Tibial artery (tissue), 4 donors: ENCODE measurements at regions not wholly inside any gene's neighbourhood (a gene's known extent, or its start where the extent isn't known, plus 50 kb on each side); places are given as distances from the start of the nearest gene placed in this dataset.

Experiments
- DNase-seq, 2 donors: peaks; one replicate each; pipeline ENCODE4 v3.0.0-alpha.2; 2019
- H3K27ac ChIP-seq, 2 donors: fragments of 200-600 bp; sonication (generic) in 1 of 2; 1 replicate in 1 of 2; 2 replicates in 1 of 2; pipeline ENCODE4 v1.5.1; 2018 to 2019; ENCODE audit warnings: mild to moderate bottlenecking in 1 of 2
- H3K27me3 ChIP-seq, 2 donors: fragments of 200-600 bp; sonication (generic) in 1 of 2; one replicate each; pipeline versions ENCODE4 v1.5.1 to v1.6.0; 2016 to 2019
- H3K36me3 ChIP-seq, 3 donors: fragments of 200-600 bp; sonication (generic) in 2 of 3; one replicate each; pipeline ENCODE4 v1.5.1; 2016 to 2019; ENCODE audit warnings: mild to moderate bottlenecking in 2 of 3
- H3K4me1 ChIP-seq, 4 donors: fragments of 200-600 bp; sonication (generic) in 2 of 4; 1 replicate in 3 of 4; 2 replicates in 1 of 4; pipeline ENCODE4 v1.5.1; 2016 to 2019
- H3K4me3 ChIP-seq, 2 donors: fragments of 200-600 bp; sonication (generic) in 1 of 2; 1 replicate in 1 of 2; 2 replicates in 1 of 2; pipeline ENCODE4 v1.5.1; 2018 to 2019; ENCODE audit warnings: mild to moderate bottlenecking in 2 of 2
- H3K9me3 ChIP-seq, 3 donors: fragments of 200-600 bp; sonication (generic) in 1 of 3; one replicate each; pipeline ENCODE4 v1.5.1; 2016 to 2019
- CTCF ChIP-seq, 2 experiments: fragments of 200-600 bp in 1 of 2; fragments of 450-650 bp in 1 of 2; IDR thresholded peaks; one replicate each; pipeline ENCODE4 v1.5.1; 2017 to 2019; ENCODE audit warnings: antibody characterized with exemption in 2 of 2, mild to moderate bottlenecking in 1 of 2, moderate library complexity in 1 of 2
- intact Hi-C: fragments of 100-400 bp; cut with DNase I; formaldehyde crosslinking; loops from one replicate; pipeline ENCODE4 v1.15.0; 2023; ENCODE audit warnings: low total_unique reads

- Histone ChIP-seq H3K9me3 (no peaks in the 10 kb centered on the region), H3K4me1 (no peaks in the 10 kb centered on the region), H3K36me3 (no peaks in the 10 kb centered on the region), H3K27ac (no peak overlapping the region), H3K4me3 (no peak overlapping the region), H3K27me3 (no peaks in the 10 kb centered on the region)
- intact Hi-C loops, result no loop called here
- no peak for DNase-seq
- TF ChIP-seq CTCF (IDR thresholded peaks at IDR 0.05), result no peak
Measured at GRCh38 chr9:80615964-80616363, 1044.2 kb downstream of the TLE4 start.

DNA sequence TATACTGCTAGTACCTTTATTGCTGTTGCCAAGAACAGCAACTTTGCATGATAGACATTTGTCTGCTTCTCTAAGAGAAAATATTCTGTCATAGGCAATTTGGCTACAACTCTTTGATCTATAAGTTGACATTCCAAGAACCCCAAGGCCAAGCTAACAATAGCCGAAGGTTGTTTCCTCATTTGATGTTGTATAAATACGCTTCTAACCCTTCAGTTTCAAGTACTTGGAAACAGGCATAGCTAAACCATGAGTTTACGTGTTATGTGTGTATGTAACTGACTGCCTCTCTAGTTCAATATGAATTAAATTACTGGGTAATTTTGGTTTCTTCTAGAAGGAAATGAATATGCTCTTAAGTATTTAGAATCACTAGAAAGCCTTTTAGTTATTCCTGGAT is 1034.0 kb downstream of the TLE4 start:
- no peak overlapping the region for H3K4me3 ChIP-seq
- H3K9me3 ChIP-seq, result no peaks in the 10 kb centered on the region
- no peaks in the 10 kb centered on the region for H3K36me3 ChIP-seq
- no peaks in the 10 kb centered on the region for H3K27me3 ChIP-seq
- H3K27ac ChIP-seq, result no peak overlapping the region
- no peak for DNase-seq
- intact Hi-C loops, result no loop called here
- no peaks in the 10 kb centered on the region for H3K4me1 ChIP-seq
- no peak for TF ChIP-seq CTCF (IDR thresholded peaks at IDR 0.05)

DNA sequence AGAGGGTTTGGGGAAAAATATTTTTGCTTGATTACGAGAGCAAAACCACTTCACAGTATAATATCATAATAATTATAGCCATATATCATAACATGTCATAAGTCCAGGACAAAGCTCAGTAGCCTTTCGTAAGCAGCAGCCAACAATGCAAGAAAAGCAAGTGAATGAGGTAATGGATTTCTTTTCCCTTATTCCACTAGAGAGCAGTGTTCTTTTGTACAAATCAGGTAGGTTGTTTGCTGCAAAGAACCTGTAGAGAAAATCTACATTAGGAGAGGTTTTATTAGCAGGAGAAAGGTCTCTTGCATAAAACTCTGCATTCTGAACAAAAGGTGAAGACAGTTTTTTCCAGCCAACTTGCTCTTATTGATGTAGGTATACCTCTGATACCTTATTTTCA is 1033.4 kb downstream of the TLE4 start:
- no peak for DNase-seq
- Histone ChIP-seq H3K4me1 (no peaks in the 10 kb centered on the region), H3K27ac (no peak overlapping the region), H3K27me3 (no peaks in the 10 kb centered on the region), H3K36me3 (no peaks in the 10 kb centered on the region), H3K4me3 (no peak overlapping the region), H3K9me3 (no peaks in the 10 kb centered on the region)
- peak in 1 of 2 experiments; percentile 23 for TF ChIP-seq CTCF (IDR thresholded peaks at IDR 0.05)
- intact Hi-C loops, result no loop called here

DNA sequence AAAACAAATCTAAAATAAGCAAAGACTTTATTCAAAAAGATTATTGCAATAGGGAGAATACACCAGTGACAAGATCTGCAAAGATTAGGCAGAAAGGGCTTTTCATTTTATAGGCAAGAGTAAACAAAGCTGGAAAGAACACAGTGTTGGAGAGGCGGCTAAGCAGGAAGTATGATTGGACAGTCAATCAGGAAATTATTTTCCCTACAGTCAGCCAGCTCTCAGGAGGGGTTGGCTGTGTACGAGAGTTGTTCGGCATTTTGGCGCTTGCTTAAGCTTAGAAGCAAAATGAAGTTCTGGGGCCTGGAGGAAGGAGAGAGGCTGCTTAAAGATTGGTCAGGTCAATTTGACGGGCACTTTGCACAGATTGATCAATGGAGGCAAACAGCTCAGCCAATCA is 1030.5 kb downstream of the TLE4 start:
- Histone ChIP-seq H3K9me3 (no peaks in the 10 kb centered on the region), H3K4me1 (no peaks in the 10 kb centered on the region), H3K4me3 (no peak overlapping the region), H3K27me3 (no peaks in the 10 kb centered on the region), H3K27ac (no peak overlapping the region), H3K36me3 (no peaks in the 10 kb centered on the region)
- no peak for DNase-seq
- intact Hi-C loops, result no loop called here
- TF ChIP-seq CTCF (IDR thresholded peaks at IDR 0.05), result no peak

- no peak for TF ChIP-seq CTCF (IDR thresholded peaks at IDR 0.05)
- H3K4me1 ChIP-seq, result no peaks in the 10 kb centered on the region
- H3K36me3 ChIP-seq, result no peaks in the 10 kb centered on the region
- intact Hi-C loops, result no loop called here
- no peak overlapping the region for H3K4me3 ChIP-seq
- no peaks in the 10 kb centered on the region for H3K9me3 ChIP-seq
- no peaks in the 10 kb centered on the region for H3K27me3 ChIP-seq
- H3K27ac ChIP-seq, result no peak overlapping the region
- no peak for DNase-seq
Measured at GRCh38 chr9:80596579-80596978, 1024.8 kb downstream of the TLE4 start.

DNA sequence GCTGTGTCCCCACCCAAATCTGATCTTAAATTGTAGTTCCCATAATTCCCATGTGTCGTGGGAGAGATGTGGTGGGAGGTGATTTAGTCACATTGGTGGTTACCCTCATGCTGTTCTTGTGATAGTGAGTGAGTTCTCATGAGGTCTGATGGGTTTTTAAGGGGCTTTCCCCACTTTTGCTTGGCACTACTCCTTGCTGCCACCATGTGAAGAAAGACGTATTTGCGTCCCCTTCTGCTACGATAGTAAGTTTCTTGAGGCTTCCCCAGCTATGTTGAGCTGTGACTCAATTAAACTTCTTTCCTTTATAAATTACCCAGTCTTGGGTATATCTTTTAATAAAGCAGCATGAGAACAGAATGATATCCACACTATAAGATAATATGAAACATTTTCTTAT is 1023.4 kb downstream of the TLE4 start:
- no peak for TF ChIP-seq CTCF (IDR thresholded peaks at IDR 0.05)
- H3K9me3 ChIP-seq, result no peaks in the 10 kb centered on the region
- no peaks in the 10 kb centered on the region for H3K36me3 ChIP-seq
- no peaks in the 10 kb centered on the region for H3K4me1 ChIP-seq
- intact Hi-C loops, result no loop called here
- H3K27ac ChIP-seq, result no peak overlapping the region
- DNase-seq, result no peak
- no peaks in the 10 kb centered on the region for H3K27me3 ChIP-seq
- no peak overlapping the region for H3K4me3 ChIP-seq
